Colonic mucosa (tissue), 4 donors: ENCODE measurements at regions not wholly inside any gene's neighbourhood (a gene's known extent, or its start where the extent isn't known, plus 50 kb on each side); places are given as distances from the start of the nearest gene placed in this dataset.

Experiments used
- DNase-seq: peaks from one replicate; pipeline ENCODE4 v3.0.0-alpha.2; 2020
- H3K27ac ChIP-seq: fragments of 200-600 bp; one replicate; pipeline ENCODE4 v1.8.0; 2021
- H3K27me3 ChIP-seq: fragments of 200-600 bp; one replicate; pipeline ENCODE4 v1.8.0; 2021
- H3K36me3 ChIP-seq: fragments of 200-600 bp; one replicate; pipeline ENCODE4 v1.8.0; 2021
- H3K4me1 ChIP-seq: fragments of 200-600 bp; one replicate; pipeline ENCODE4 v1.8.0; 2021; ENCODE audit warnings: mild to moderate bottlenecking
- H3K4me3 ChIP-seq: fragments of 200-600 bp; one replicate; pipeline ENCODE4 v1.8.0; 2021
- H3K9ac ChIP-seq, 2 donors: one replicate each; pipeline ENCODE4 v1.7.0; 2013; ENCODE audit warnings: control low read depth in 2 of 2, low read depth in 2 of 2, low read length in 2 of 2
- H3K9me3 ChIP-seq: fragments of 200-600 bp; one replicate; pipeline ENCODE4 v1.8.0; 2021
- intact Hi-C: fragments of 100-400 bp; cut with DNase I; formaldehyde crosslinking; loops from one replicate; pipeline ENCODE4 v1.14.1; 2022
- TF ChIP-seq, protein P1 (sequence below): fragments of 200-600 bp; IDR thresholded peaks from one replicate; pipeline ENCODE4 v1.8.0; 2022; ENCODE audit warnings: antibody characterized with exemption, mild to moderate bottlenecking
- donor health status: healthy.
- donor health status: DM: no; HTN: no; CAD: no.
- donor health status: DM: no; HTN: no; CAD: no.

DNA sequence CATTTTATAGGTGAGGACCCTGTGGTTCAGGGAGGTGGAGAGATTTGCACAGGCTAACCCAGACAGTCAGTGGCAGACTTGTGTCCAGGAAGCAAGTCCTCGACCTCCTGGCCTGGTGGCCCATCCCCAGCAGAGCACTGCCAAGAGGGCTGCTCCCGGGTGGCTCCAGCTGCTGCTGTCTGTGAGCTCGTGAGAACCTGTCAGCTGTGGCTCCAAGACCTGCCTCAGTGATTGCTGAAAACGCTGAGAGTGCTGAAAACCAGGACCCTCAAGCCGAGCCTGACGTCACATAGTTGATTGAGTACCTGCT, 74.2 kb downstream of the RTL9 start:
- TF ChIP-seq, protein P1, sequence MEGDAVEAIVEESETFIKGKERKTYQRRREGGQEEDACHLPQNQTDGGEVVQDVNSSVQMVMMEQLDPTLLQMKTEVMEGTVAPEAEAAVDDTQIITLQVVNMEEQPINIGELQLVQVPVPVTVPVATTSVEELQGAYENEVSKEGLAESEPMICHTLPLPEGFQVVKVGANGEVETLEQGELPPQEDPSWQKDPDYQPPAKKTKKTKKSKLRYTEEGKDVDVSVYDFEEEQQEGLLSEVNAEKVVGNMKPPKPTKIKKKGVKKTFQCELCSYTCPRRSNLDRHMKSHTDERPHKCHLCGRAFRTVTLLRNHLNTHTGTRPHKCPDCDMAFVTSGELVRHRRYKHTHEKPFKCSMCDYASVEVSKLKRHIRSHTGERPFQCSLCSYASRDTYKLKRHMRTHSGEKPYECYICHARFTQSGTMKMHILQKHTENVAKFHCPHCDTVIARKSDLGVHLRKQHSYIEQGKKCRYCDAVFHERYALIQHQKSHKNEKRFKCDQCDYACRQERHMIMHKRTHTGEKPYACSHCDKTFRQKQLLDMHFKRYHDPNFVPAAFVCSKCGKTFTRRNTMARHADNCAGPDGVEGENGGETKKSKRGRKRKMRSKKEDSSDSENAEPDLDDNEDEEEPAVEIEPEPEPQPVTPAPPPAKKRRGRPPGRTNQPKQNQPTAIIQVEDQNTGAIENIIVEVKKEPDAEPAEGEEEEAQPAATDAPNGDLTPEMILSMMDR = no peak
- H3K27me3 ChIP-seq = no peaks in the 10 kb centered on the region
- DNase-seq = no peak
- no peak overlapping the region for H3K27ac ChIP-seq
- no peaks in the 10 kb centered on the region for H3K36me3 ChIP-seq
- H3K9ac ChIP-seq = no peak overlapping the region
- H3K9me3 ChIP-seq = no peaks in the 10 kb centered on the region
- no peaks in the 10 kb centered on the region for H3K4me1 ChIP-seq
- no peak overlapping the region for H3K4me3 ChIP-seq
- intact Hi-C loops = no loop called here

DNA sequence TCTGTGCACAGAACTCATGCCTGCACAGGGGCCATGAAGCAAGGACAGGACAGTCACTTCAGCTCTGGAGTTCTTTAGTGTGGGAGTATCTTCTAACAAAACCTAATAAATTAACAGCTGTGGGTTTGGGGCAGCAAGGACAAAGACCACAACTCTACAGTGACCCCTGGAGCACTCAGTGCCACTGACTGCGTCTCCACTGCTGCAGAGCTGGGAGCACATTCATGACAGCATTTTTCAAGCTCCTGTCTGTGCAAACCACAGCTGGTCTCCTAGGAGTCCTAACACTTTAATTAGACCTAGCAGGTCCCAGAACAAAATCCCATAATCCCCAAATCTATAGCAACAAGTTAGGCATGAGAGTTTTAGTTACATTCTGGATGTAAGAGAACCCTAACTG, 76.5 kb downstream of the RTL9 start:
- Histone ChIP-seq H3K9me3 (no peaks in the 10 kb centered on the region), H3K4me3 (no peak overlapping the region), H3K27me3 (no peaks in the 10 kb centered on the region), H3K36me3 (no peaks in the 10 kb centered on the region), H3K4me1 (no peaks in the 10 kb centered on the region), H3K9ac (no peak overlapping the region), H3K27ac (no peak overlapping the region)
- intact Hi-C loops = no loop called here
- DNase-seq = no peak
- TF ChIP-seq, protein P1 = no peak

DNA sequence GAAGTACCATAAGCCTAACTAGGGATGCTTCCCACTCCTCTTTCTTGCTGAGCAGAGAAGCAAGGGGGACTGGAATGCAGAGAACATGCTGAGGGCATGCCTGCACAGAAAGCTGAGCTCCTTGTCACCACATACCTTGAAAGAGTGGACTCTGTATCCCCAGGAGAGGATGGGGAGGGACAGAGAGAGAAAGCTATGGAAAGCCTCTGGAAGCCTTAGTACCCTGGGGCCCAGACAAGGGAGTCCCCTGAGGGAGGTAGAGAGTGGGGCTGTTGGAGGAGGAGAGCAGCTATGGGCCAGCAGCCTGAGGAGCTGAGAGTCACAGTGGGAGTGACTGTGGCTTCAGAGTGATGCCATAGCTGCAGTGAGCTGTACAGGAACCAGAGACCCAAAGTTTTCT, 77.9 kb downstream of the RTL9 start:
- intact Hi-C loops = no loop called here
- no peaks in the 10 kb centered on the region for H3K36me3 ChIP-seq
- no peak overlapping the region for H3K4me3 ChIP-seq
- TF ChIP-seq, protein P1 = no peak
- no peaks in the 10 kb centered on the region for H3K9me3 ChIP-seq
- DNase-seq = no peak
- no peaks in the 10 kb centered on the region for H3K4me1 ChIP-seq
- no peaks in the 10 kb centered on the region for H3K27me3 ChIP-seq
- no peak overlapping the region for H3K9ac ChIP-seq
- no peak overlapping the region for H3K27ac ChIP-seq

DNA sequence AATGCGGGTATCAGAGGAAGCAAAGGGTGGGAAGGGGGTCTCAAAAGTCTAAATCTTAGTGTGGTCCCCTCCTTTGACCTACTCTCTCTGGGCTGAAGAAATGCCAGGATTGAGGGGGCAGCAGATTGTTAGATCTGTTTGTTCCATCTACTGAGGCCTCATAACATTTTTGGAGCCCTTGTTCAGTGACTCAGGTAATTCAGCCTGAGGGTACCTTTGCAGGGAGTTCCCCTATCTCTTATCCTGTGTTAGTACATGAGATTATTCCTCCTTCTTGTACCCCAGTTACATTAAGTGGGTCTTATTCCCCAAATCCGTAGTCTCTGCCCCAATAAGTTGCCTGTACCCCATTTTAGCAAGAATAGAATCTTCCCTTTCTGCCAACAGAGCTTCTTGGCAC, 79.0 kb downstream of the RTL9 start:
- Histone ChIP-seq H3K27me3 (no peaks in the 10 kb centered on the region), H3K36me3 (no peaks in the 10 kb centered on the region), H3K27ac (no peak overlapping the region), H3K9ac (no peak overlapping the region), H3K4me1 (no peaks in the 10 kb centered on the region), H3K9me3 (no peaks in the 10 kb centered on the region), H3K4me3 (no peak overlapping the region)
- intact Hi-C loops = no loop called here
- TF ChIP-seq, protein P1 = no peak
- DNase-seq = no peak

DNA sequence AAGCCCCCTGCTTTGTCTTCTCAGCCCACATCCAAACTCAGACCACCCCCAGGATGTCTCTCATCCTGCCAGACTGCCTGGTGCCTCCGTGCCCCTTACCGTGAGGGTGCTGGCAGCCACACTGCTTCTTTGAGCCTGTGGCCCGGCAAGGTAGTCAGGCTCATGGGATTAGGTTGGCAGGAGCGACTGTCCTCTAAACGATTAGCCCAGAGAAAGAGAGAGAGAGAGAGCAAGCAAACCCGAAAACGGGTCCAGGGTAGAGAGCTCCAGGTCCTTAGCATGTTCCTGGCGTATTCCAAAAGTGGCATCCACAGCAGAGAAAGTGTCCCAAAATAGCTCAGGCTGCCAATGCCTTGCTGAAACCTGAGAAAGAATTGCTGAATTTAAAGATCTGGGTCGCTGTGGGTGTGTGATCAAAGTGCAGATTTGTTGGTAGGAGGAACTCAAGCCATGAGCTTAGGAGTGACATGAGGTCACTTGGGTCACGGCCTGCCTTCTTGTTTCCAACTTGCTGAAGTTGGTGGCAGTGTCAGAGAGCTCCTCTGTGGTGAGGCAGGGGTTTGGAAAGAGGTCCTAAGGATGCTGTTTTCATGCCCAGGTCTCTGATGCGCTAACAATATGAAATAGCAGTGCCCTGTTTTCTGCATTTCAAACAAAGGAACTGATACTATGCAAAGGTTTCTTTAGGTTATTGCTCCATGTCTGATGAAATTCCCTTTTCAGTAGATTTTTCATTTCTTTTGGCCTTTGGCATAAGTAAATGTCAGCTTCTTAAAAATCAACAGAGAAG, 81.6 kb downstream of the RTL9 start:
- no peaks in the 10 kb centered on the region for H3K9me3 ChIP-seq
- DNase-seq = no peak
- H3K27ac ChIP-seq = no peak overlapping the region
- H3K27me3 ChIP-seq = no peaks in the 10 kb centered on the region
- no peak overlapping the region for H3K9ac ChIP-seq
- H3K36me3 ChIP-seq = no peaks in the 10 kb centered on the region
- no peak overlapping the region for H3K4me3 ChIP-seq
- H3K4me1 ChIP-seq = no peaks in the 10 kb centered on the region
- TF ChIP-seq, protein P1 = no peak
- intact Hi-C loops = no loop called here
